NCI-H2107 treated with DMSO at 0.1 percent for 48 hours (cell line): ENCODE measurements at regions not wholly inside any gene's neighbourhood (a gene's known extent, or its start where the extent isn't known, plus 50 kb on each side); places are given as distances from the start of the nearest gene placed in this dataset.

ENCODE experiments used
- DNase-seq: peaks from one replicate; lab custom pipeline; 2025; ENCODE audit not compliant: unreplicated experiment; lab: John Stamatoyannopoulos, UW

- no peak for DNase-seq
Measured at GRCh38 chr1:37270639-37271038, 203.7 kb upstream of the ZC3H12A start.

- no peak for DNase-seq
Measured at GRCh38 chr1:37272626-37273025, 201.8 kb upstream of the ZC3H12A start.

GRCh38 chr1:37274486-37274885, 199.9 kb upstream of the ZC3H12A start:
- no peak for DNase-seq

- no peak for DNase-seq
Measured at GRCh38 chr1:37274938-37275631, 199.3 kb upstream of the ZC3H12A start.

GRCh38 chr1:37277366-37277765, 197.0 kb upstream of the ZC3H12A start:
- DNase-seq: no peak

- DNase-seq: no peak
Measured at GRCh38 chr1:37281354-37281753, 193.0 kb upstream of the ZC3H12A start.

GRCh38 chr1:37282764-37283163, 191.6 kb upstream of the ZC3H12A start:
- DNase-seq: no peak

- DNase-seq: no peak
Measured at GRCh38 chr1:37284053-37284452, 190.3 kb upstream of the ZC3H12A start.

GRCh38 chr1:37286881-37287280, 187.5 kb upstream of the ZC3H12A start:
- DNase-seq: no peak

GRCh38 chr1:37288900-37289299, 185.5 kb upstream of the ZC3H12A start:
- no peak for DNase-seq

- DNase-seq: no peak
Measured at GRCh38 chr1:37290718-37291117, 183.7 kb upstream of the ZC3H12A start.

GRCh38 chr1:37292789-37293188, 181.6 kb upstream of the ZC3H12A start:
- DNase-seq: no peak

- no peak for DNase-seq
Measured at GRCh38 chr1:37294096-37294495, 180.3 kb upstream of the ZC3H12A start.

- no peak for DNase-seq
Measured at GRCh38 chr1:37294529-37294928, 179.9 kb upstream of the ZC3H12A start.

- DNase-seq: no peak
Measured at GRCh38 chr1:37298769-37299168, 175.6 kb upstream of the ZC3H12A start.

GRCh38 chr1:37299216-37299615, 175.2 kb upstream of the ZC3H12A start:
- no peak for DNase-seq

- DNase-seq: peak; percentile 68
Measured at GRCh38 chr1:37303884-37304574, 170.4 kb upstream of the ZC3H12A start.

- no peak for DNase-seq
Measured at GRCh38 chr1:37305108-37305507, 169.3 kb upstream of the ZC3H12A start.

- DNase-seq: peak; percentile 87
Measured at GRCh38 chr1:37305841-37306240, 168.5 kb upstream of the ZC3H12A start.

- DNase-seq: no peak
Measured at GRCh38 chr1:37306461-37306860, 167.9 kb upstream of the ZC3H12A start.

- DNase-seq: no peak
Measured at GRCh38 chr1:37306871-37307270, 167.5 kb upstream of the ZC3H12A start.

- DNase-seq: no peak
Measured at GRCh38 chr1:37308031-37308960, 166.1 kb upstream of the ZC3H12A start.
